Small intestine (tissue), 7 donors: ENCODE measurements at regions not wholly inside any gene's neighbourhood (a gene's known extent, or its start where the extent isn't known, plus 50 kb on each side); places are given as distances from the start of the nearest gene placed in this dataset.

Experiments
- DNase-seq, 2 donors: peaks; one replicate each; pipeline versions ENCODE4 v3.0.0 to v3.0.0-alpha.2; 2013
- FAIRE-seq: peaks from 2 replicates; lab custom pipeline; 2012; peaks lifted over from hg19 to GRCh38; lab: Jason Lieb, UNC
- H3K27ac ChIP-seq, 3 donors: one replicate each; pipeline ENCODE4 v1.5.1; 2013; ENCODE audit warnings: low read length in 2 of 3, mild to moderate bottlenecking in 2 of 3, control low read depth in 1 of 3, inconsistent platforms in 1 of 3, low read depth in 1 of 3, moderate library complexity in 1 of 3
- H3K27me3 ChIP-seq, 3 donors: one replicate each; pipeline ENCODE4 v1.6.1; 2013; ENCODE audit warnings: low read length in 3 of 3, inconsistent platforms in 1 of 3; ENCODE audit not compliant: control insufficient read depth in 3 of 3, insufficient read depth in 3 of 3
- H3K36me3 ChIP-seq, 3 donors: one replicate each; pipeline ENCODE4 v1.6.1; 2013; ENCODE audit warnings: low read length in 3 of 3, inconsistent platforms in 1 of 3, low read depth in 1 of 3, mild to moderate bottlenecking in 1 of 3, moderate library complexity in 1 of 3; ENCODE audit not compliant: control insufficient read depth in 3 of 3, insufficient read depth in 2 of 3
- H3K4me1 ChIP-seq, 3 donors: one replicate each; pipeline ENCODE4 v1.6.1; 2013; ENCODE audit warnings: low read length in 2 of 3, inconsistent platforms in 1 of 3, low read depth in 1 of 3, mild to moderate bottlenecking in 1 of 3, moderate library complexity in 1 of 3; ENCODE audit not compliant: control insufficient read depth in 3 of 3, insufficient read depth in 2 of 3
- H3K4me3 ChIP-seq, 3 donors: one replicate each; pipeline ENCODE4 v1.5.1; 2013; ENCODE audit warnings: low read length in 3 of 3, control low read depth in 1 of 3, inconsistent platforms in 1 of 3, low read depth in 1 of 3, mild to moderate bottlenecking in 1 of 3, moderate library complexity in 1 of 3
- H3K9me3 ChIP-seq, 2 donors: one replicate each; pipeline ENCODE4 v1.6.1; 2013; ENCODE audit warnings: low read depth in 1 of 2, low read length in 1 of 2; ENCODE audit not compliant: control insufficient read depth in 2 of 2, insufficient read depth in 1 of 2
- WGBS, 3 donors: extraction: QIAGEN DNeasy Blood & Tissue Kit; methylation state at CpG; one replicate each; pipeline ENCODE4 v1.1.7; 2013; 5-methylcytosine and 5-hydroxymethylcytosine counted together
- donor health status: healthy with polysubstance abuse.
- donor health status: control.
- donor health status: control.
- donor health status: Bipolar disorder and iron deficiency.
- donor health status: healthy.

DNA sequence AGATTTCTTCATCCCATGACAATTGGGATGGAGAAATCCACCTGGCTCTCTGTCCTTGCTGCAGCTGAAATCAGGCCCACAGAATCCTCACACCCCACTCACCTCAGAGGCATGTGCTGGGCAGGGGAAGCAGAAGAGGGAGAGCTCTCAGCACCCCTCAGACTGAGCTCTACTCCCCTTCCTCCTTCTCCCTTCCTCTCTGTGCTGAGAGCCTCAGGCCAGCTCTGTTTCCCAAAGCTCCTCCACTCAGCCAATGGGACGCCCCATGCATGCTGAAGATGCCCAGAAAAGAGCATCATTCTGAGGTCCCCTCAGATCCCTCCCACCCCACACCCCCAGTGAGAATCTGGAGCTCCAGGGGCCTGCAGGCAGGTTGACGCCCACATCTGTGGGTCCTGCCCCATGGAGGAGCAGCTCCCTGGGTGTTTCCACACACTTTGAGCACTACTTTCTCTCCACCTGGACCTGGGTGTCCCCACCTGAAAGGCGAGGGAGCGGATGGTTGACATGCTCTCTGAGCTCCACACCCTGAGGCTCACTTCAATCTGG, 637.7 kb upstream of the ID2 start:
- FAIRE-seq, result no peak
- peaks cover 0 to 9% of the 10 kb centered on the region in 2 donors for H3K9me3 ChIP-seq
- H3K4me1 ChIP-seq, result no peaks in the 10 kb centered on the region
- H3K36me3 ChIP-seq, result no peaks in the 10 kb centered on the region
- DNase-seq, result no peak
- H3K4me3 ChIP-seq, result no peak overlapping the region
- WGBS, 3 donors, result 89 to 95% (median 95%) methylated on average over 4 of the region's 4 CpGs
- no peaks in the 10 kb centered on the region for H3K27me3 ChIP-seq
- H3K27ac ChIP-seq, result no peak overlapping the region

DNA sequence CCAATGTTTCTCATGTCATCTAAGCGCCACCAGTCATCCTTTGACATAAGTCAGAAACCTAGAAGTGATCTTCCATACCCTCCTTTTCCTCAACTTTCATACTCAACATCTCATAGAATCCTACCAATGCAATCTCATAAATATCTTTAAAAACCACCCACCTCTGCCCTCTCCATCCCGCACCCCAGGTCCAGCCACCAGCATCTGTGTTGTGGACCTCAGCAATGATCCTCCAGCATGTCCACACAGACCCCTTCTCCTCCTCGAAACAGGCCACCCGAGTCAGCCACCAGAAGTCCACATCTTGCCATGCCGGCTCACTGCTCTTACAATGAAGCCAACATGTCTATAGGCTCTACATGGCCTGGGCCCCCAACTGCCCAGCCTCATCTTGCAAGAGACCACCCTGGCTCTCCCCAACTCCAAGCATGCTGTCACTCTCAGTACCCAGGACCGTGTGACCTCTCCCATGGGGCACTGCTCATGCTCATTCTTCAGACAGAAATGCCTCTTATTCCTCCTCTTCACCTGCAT, 636.7 kb upstream of the ID2 start:
- no peak for DNase-seq
- Histone ChIP-seq H3K27ac (no peak overlapping the region), H3K27me3 (no peaks in the 10 kb centered on the region), H3K9me3 (peaks cover 0 to 9% of the 10 kb centered on the region in 2 donors), H3K36me3 (no peaks in the 10 kb centered on the region), H3K4me1 (no peaks in the 10 kb centered on the region), H3K4me3 (no peak overlapping the region)
- WGBS, 3 donors, result 92 to 93% (median 93%) methylated on average over 6 of the region's 6 CpGs
- FAIRE-seq, result no peak

DNA sequence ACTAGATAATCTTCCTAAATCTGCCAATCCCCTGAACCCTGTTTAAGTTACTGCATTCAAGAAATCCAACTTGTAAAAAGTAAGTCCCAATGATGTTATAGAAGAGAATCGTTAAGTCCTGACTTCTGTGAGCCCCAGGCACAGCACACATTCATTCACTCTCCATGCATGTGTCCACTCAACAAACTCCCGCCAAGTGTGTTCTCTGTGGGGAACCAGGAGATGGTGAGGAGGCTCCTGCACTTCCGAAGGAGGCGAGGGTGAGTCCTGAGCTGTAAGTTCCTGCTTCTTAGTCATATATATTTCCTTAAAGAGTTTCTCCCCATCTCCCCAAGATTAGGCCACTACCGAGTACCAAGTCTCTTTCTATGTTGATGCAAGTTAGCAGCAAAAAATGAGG, 635.0 kb upstream of the ID2 start:
- Histone ChIP-seq H3K4me3 (no peak overlapping the region), H3K9me3 (peaks cover 0 to 9% of the 10 kb centered on the region in 2 donors), H3K27me3 (no peaks in the 10 kb centered on the region), H3K27ac (no peak overlapping the region), H3K36me3 (no peaks in the 10 kb centered on the region), H3K4me1 (no peaks in the 10 kb centered on the region)
- WGBS, 3 donors, result 90 to 96% (median 93%) methylated on average over 5 of the region's 5 CpGs
- no peak for FAIRE-seq
- no peak for DNase-seq

DNA sequence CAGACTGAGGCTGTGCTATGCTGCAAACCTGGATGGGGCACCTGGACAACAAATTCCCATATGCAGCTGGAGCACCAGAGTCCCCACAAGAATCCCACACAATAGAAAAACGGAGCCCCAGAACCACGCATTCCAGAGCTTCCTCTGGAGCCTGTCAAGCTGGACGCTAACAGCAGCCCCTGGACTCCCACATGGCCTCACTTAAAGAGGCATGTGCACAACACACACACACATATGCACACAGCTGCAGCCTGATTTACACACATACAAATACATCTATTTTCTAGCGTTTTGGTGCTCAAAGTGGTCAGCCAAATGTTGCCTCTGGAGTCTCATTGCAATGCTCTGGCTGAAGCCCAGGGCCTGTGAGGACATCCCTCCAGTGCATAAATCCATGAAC, 632.7 kb upstream of the ID2 start:
- H3K27ac ChIP-seq, result no peak overlapping the region
- FAIRE-seq (no peak), DNase-seq (no peak)
- WGBS, 3 donors, result 66 to 97% (median 86%) methylated on average over 4 of the region's 4 CpGs
- H3K36me3 ChIP-seq, result no peaks in the 10 kb centered on the region
- H3K27me3 ChIP-seq, result no peaks in the 10 kb centered on the region
- no peaks in the 10 kb centered on the region for H3K9me3 ChIP-seq
- no peak overlapping the region for H3K4me3 ChIP-seq
- no peaks in the 10 kb centered on the region for H3K4me1 ChIP-seq

DNA sequence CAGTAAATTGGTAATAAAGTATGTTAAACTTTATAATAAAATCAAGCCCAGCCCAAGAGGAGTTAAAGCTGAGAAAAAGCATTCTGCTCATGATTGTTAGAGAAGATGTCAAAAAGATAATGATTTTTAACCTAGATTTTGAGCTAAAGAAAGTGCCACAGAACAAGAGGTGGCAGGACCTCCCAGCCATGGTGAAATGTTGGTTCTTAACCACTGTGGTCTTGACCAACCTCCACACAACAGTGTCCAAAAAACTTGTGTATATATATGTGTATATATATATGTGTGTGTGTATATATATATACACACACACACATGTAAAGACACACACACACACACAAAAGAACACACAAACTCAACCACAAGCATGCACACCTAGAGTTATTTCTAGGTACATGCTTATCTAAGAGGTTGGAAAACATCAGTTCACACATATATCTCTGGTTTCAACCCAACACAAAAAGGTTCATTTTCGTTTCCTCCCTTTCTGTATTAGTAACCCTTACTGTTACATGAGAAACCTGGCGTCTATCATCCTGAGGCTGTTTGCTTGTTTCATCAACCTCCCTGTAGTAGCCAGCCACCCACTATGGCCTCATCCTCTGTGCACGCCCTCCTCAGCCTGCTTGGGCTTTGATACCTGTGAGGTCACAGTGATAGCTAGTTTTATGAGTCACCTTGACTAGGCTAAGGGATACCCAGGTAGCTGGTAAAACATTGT, 631.8 kb upstream of the ID2 start:
- no peak overlapping the region for H3K27ac ChIP-seq
- H3K4me1 ChIP-seq, result no peaks in the 10 kb centered on the region
- H3K36me3 ChIP-seq, result no peaks in the 10 kb centered on the region
- no peak overlapping the region for H3K4me3 ChIP-seq
- WGBS, 3 donors, result 69 to 81% (median 77%) methylated on average over 3 of the region's 3 CpGs
- no peaks in the 10 kb centered on the region for H3K27me3 ChIP-seq
- FAIRE-seq (no peak), DNase-seq (peak in 1 of 2 donors; percentile 2)
- no peaks in the 10 kb centered on the region for H3K9me3 ChIP-seq

DNA sequence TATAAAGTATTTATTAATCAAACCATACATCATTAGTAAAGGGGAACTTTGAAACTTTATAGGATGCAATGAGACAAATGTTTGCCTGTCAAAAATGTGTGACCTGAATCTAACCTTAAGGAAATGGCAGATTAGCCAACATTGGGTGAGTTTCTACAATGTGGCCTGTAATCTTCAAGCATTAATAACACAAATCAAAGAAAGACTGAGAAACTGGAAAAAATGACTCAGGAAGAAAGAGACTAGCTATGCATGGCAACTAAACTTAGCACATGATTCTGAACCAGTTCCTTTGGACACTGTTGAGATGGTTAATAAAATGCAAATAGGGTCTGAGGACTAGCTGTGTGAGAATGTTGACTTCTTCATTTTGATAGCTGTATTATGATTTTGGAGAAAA, 628.6 kb upstream of the ID2 start:
- DNase-seq (no peak), FAIRE-seq (no peak)
- H3K36me3 ChIP-seq, result no peaks in the 10 kb centered on the region

DNA sequence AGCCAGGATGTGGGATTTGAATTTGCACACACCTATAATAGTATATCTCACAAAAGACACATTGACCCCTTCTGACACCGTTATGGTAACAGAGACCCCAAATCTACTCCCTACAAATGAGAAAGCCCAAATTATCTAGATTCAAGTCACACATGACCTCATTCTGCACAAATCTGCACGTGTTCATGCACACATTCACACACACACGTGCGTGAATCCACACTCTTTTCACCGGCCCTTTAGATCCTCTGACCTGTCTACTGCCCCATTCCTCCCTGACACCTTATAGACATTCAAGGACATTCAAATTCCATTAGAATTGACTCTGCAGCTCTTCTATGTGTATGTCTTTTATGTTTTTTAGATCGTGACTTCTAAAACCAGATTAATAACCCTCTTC, 627.8 kb upstream of the ID2 start:
- no peaks in the 10 kb centered on the region for H3K27me3 ChIP-seq
- H3K4me3 ChIP-seq, result no peak overlapping the region
- H3K36me3 ChIP-seq, result no peaks in the 10 kb centered on the region
- DNase-seq, result no peak
- no peak overlapping the region for H3K27ac ChIP-seq
- 88 to 90% (median 88%) methylated on average over 6 of the region's 6 CpGs for WGBS, 3 donors
- FAIRE-seq, result no peak
- no peaks in the 10 kb centered on the region for H3K9me3 ChIP-seq
- no peaks in the 10 kb centered on the region for H3K4me1 ChIP-seq

More for the DNA sequence above, 628.6 kb upstream of the ID2 start:
- Histone ChIP-seq H3K27me3 (no peaks in the 10 kb centered on the region), H3K4me1 (no peaks in the 10 kb centered on the region), H3K4me3 (no peak overlapping the region), H3K9me3 (no peaks in the 10 kb centered on the region), H3K27ac (no peak overlapping the region)

DNA sequence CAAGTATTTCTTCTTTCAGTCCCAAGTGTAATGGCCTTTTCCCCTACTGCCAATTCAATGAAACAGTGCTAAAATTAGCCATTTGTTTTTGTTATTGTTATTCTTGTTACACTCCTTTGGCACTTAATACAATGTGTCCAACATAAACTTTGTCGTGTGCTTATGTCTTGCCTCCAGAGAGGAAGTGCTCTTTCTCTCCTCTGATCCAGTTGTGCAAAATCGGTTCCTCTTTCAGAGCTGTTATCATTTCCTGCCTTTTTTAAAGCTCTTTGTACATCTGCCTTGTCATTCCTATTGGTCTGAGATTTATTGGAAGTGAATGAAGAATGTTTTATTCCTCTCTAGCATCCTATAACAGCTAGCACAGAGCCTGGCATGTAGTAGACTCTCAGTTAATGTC, 623.2 kb upstream of the ID2 start:
- Histone ChIP-seq H3K27ac (no peak overlapping the region), H3K4me3 (no peak overlapping the region), H3K27me3 (no peaks in the 10 kb centered on the region), H3K36me3 (no peaks in the 10 kb centered on the region), H3K4me1 (no peaks in the 10 kb centered on the region), H3K9me3 (no peaks in the 10 kb centered on the region)
- WGBS, 3 donors, result 34 to 71% (median 56%) methylated on average over 2 of the region's 2 CpGs
- FAIRE-seq (no peak), DNase-seq (no peak)
